Stimulated activated CD4-positive, alpha-beta T cell treated with anti-CD3 and anti-CD28 coated beads, Interleukin-12 subunit alpha, Interleukin-12 subunit beta, amount 100 ng/mL, for 48 hours (primary cell): ENCODE measurements at regions not wholly inside any gene's neighbourhood (a gene's known extent, or its start where the extent isn't known, plus 50 kb on each side); places are given as distances from the start of the nearest gene placed in this dataset.

ENCODE experiments used
- DNase-seq, 3 donors: peaks; one replicate each; pipeline ENCODE4 v3.0.0-alpha.2; 2020; ENCODE audit warnings: low read depth in 2 of 3, low spot score in 1 of 3

- DNase-seq: no peak
Observed at GRCh38 chr9:89829346-89829745, 224.5 kb downstream of the GADD45G start.

- DNase-seq: no peak
Observed at GRCh38 chr9:89835666-89836065, 230.9 kb downstream of the GADD45G start.

GRCh38 chr9:89837162-89837933 is 232.5 kb downstream of the GADD45G start:
- no peak for DNase-seq

GRCh38 chr9:89837934-89838310 is 233.1 kb downstream of the GADD45G start:
- DNase-seq: no peak

- no peak for DNase-seq
Observed at GRCh38 chr9:89838621-89839020, 233.8 kb downstream of the GADD45G start.

- DNase-seq: no peak
Observed at GRCh38 chr9:89839449-89839848, 234.6 kb downstream of the GADD45G start.

GRCh38 chr9:89839952-89840351 is 235.1 kb downstream of the GADD45G start:
- DNase-seq: no peak

GRCh38 chr9:89841456-89841855 is 236.6 kb downstream of the GADD45G start:
- DNase-seq: no peak

GRCh38 chr9:89842267-89842768 is 237.5 kb downstream of the GADD45G start:
- no peak for DNase-seq

- no peak for DNase-seq
Observed at GRCh38 chr9:89843074-89843473, 238.3 kb downstream of the GADD45G start.

GRCh38 chr9:89843591-89843990 is 238.8 kb downstream of the GADD45G start:
- no peak for DNase-seq

- DNase-seq: no peak
Observed at GRCh38 chr9:89844075-89844474, 239.3 kb downstream of the GADD45G start.

GRCh38 chr9:89844535-89844934 is 239.7 kb downstream of the GADD45G start:
- no peak for DNase-seq

GRCh38 chr9:89845321-89845720 is 240.5 kb downstream of the GADD45G start:
- no peak for DNase-seq

GRCh38 chr9:89845862-89846261 is 241.1 kb downstream of the GADD45G start:
- DNase-seq: no peak

GRCh38 chr9:89848060-89849040 is 243.5 kb downstream of the GADD45G start:
- DNase-seq: no peak

GRCh38 chr9:89849096-89849495 is 244.3 kb downstream of the GADD45G start:
- DNase-seq: no peak

- DNase-seq: no peak
Observed at GRCh38 chr9:89850153-89850552, 245.3 kb downstream of the GADD45G start.

- DNase-seq: no peak
Observed at GRCh38 chr9:89850631-89851325, 246.0 kb downstream of the GADD45G start.

GRCh38 chr9:89853161-89853560 is 248.3 kb downstream of the GADD45G start:
- DNase-seq: no peak

GRCh38 chr9:89853931-89854330 is 249.1 kb downstream of the GADD45G start:
- no peak for DNase-seq
